PFSK-1 (cell line): ENCODE measurements at regions not wholly inside any gene's neighbourhood (a gene's known extent, or its start where the extent isn't known, plus 50 kb on each side); places are given as distances from the start of the nearest gene placed in this dataset.

Experiments
- FOXP2 ChIP-seq: optimal IDR thresholded peaks from 2 replicates; pipeline ENCODE3; 2011; ENCODE audit warnings: borderline replicate concordance, control low read depth, inconsistent platforms; ENCODE audit not compliant: insufficient read depth; ENCODE audit errors: extremely low read length, extremely low read depth
- POLR2AphosphoS5 ChIP-seq: IDR thresholded peaks from 2 replicates; pipeline ENCODE4 v1.6.1; 2012; ENCODE audit warnings: low read depth, mild to moderate bottlenecking, control low read depth, low read length, moderate library complexity
- REST ChIP-seq, 2 experiments: IDR thresholded peaks; 2 replicates each; pipeline versions ENCODE4 v1.6.1 to v1.8.0; 2011 to 2012; ENCODE audit warnings: low read depth in 2 of 2, low read length in 2 of 2, control low read depth in 1 of 2, inconsistent platforms in 1 of 2, mild to moderate bottlenecking in 1 of 2, moderate library complexity in 1 of 2; ENCODE audit not compliant: insufficient read depth in 1 of 2
- SIN3A ChIP-seq: IDR thresholded peaks from 2 replicates; pipeline ENCODE4 v1.6.1; 2012; ENCODE audit warnings: mild to moderate bottlenecking, low read length, moderate library complexity, borderline replicate concordance; ENCODE audit not compliant: insufficient read depth
- TAF1 ChIP-seq: IDR thresholded peaks from 2 replicates; pipeline ENCODE4 v1.6.1; 2012; ENCODE audit warnings: low read length, control low read depth, borderline replicate concordance; ENCODE audit not compliant: insufficient read depth

- no peak for TF ChIP-seq FOXP2
- no peak for TF ChIP-seq POLR2AphosphoS5
- no peak for TF ChIP-seq TAF1
- TF ChIP-seq SIN3A = no peak
- TF ChIP-seq REST (IDR thresholded peaks at IDR 0.05; ENCODE audit: insufficient read depth in 1 of 2, low read depth in 2 of 2, low read length in 2 of 2) = no peak
Observed at GRCh38 chr6:140052736-140053729, 678.6 kb upstream of the CITED2 start.

GRCh38 chr6:140051521-140052512 is 677.4 kb upstream of the CITED2 start:
- TF ChIP-seq SIN3A (no peak), FOXP2 (no peak), POLR2AphosphoS5 (no peak), TAF1 (no peak), REST (IDR thresholded peaks at IDR 0.05; ENCODE audit: insufficient read depth in 1 of 2, low read depth in 2 of 2, low read length in 2 of 2) (no peak)

- TF ChIP-seq SIN3A = peak; percentile 86; the same call in 1 of the 2 replicates
- TF ChIP-seq REST (IDR thresholded peaks at IDR 0.05; ENCODE audit: insufficient read depth in 1 of 2, low read depth in 2 of 2, low read length in 2 of 2) = peak in 1 of 2 experiments; percentile 70; a peak in 2 of 4 replicates
- TF ChIP-seq FOXP2 = no peak
Observed at GRCh38 chr6:140050101-140050995, 675.9 kb upstream of the CITED2 start.

GRCh38 chr6:140049251-140049650 is 674.8 kb upstream of the CITED2 start:
- no peak for TF ChIP-seq SIN3A
- TF ChIP-seq TAF1 = no peak
- no peak for TF ChIP-seq FOXP2
- TF ChIP-seq REST (IDR thresholded peaks at IDR 0.05; ENCODE audit: insufficient read depth in 1 of 2, low read depth in 2 of 2, low read length in 2 of 2) = no peak
- TF ChIP-seq POLR2AphosphoS5 = no peak
